GM18867 (cell line): ENCODE measurements at regions not wholly inside any gene's neighbourhood (a gene's known extent, or its start where the extent isn't known, plus 50 kb on each side); places are given as distances from the start of the nearest gene placed in this dataset.
"Not testable (repeated sequence)": the region's sequence is repeated elsewhere in the genome, so short reads cannot be mapped to it uniquely, and the experiment has no call there.

Source experiments
- ATAC-seq: cut with Tn5 transposase; IDR thresholded peaks from one replicate; pipeline ENCODE4 v1.9.1; 2021; ENCODE audit warnings: mild to moderate bottlenecking, moderate library complexity; ENCODE audit not compliant: unreplicated experiment

DNA sequence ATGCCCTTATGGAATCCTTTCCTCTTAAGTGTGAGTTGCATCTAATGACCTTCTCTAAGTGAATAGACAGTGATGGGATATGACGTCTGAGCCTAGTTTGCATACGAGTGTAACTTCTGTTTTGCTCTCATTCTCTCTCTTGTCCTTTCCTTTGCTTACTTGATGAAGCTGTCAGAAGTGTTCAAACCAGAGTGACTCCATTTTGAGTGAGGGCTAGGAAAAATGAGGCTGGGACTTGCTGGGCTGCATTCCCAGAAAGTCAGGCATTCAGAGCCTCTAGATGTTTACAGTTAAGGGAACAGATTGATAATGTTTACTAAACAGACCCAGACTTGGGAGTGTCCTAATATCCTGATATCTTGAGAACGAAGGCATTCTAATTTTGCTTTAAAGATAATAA lies 311.2 kb upstream of the SOX4 start:
- ATAC-seq: not testable (repeated sequence)

DNA sequence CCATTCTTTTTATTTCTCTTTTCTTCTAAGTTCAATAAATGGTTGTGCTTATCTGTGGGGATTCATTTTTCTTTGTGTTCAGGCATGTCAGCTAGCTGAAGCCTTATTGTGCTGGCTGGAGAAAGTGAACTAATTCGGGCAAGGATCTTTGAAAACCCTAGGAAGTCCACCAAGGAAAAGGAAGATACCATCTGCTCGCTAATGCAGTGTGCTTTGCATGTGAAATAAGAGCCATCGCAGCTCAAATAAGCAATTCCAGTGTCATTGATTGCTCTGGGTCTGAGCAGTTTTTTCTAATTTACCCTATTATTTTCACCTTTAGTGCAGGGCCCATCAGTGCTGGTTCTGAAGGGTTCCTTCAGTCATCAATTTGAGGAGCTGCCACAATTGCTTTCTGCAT lies 309.4 kb upstream of the SOX4 start:
- ATAC-seq: no peak

DNA sequence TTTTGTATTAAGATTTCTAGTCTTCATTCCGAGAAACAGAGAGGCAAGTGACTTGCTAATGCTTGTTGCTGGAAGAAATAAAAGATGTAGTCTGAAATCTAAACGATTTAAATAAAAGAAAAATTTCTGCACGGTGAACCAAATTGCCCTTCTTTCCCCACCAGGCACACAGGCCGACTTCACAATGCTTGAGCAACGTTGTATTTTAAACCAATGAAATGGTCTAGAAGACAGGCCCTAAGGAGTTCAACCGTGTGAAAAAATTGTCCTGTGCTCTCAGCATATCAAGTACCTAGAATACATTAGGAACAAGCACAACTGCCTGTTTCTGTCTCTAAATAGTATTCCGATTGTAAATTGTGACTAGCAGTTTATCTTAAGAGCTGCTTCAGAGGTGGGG lies 308.8 kb upstream of the SOX4 start:
- ATAC-seq: no peak

GRCh38 chr6:21294144-21294543 lies 299.4 kb upstream of the SOX4 start:
- no peak for ATAC-seq

DNA sequence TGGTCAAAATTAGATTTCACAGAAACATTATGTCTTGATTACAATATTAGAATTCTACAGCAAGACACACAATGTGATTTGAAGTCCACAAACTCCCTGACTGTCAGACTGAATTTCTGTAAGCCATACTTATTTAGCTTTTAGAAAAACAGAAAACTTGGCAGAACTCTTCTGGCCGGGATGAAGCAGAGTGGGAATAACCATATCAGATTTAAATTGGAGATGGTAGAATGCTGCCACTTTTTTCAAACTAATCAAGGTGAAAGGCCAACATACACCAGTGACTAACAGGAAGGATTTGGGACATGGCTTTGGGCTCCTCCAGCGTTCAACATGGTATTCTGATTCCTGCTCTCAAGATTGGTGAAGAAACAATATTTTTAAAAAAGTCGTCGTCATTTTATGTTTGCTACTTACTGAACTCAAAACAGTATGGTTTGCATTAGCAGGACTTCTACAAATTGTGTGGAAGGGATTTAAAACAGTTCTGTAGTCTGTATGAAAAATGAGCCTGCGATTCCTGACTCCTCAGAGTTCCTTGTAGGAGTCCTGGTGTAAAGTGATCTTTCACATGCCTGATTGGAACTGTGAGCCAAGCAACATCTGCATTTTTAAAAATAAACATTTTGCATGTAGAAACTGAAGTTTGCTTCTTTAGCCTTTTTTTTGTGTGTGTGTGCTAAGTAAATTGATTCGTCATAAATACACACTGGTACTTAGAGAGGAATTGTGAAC lies 297.9 kb upstream of the SOX4 start:
- no peak for ATAC-seq

DNA sequence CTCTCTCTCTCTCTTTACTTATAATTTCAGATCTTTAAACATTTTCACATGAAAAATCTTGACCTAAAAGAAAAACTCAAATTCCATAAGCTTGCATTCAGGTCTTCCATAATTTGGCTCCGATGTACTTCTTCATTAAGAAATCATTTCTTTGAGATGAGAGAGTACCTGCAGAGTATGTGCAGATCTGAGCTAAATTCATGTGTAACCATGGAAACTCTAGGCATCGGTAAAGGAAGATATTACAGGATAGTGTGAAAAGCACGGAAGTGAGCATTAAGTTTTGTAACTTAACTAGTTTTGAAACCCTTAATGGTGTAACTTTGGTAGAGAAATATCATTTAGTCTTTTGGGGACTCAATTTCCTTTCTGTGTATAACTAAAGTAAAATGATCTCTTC lies 295.9 kb upstream of the SOX4 start:
- no peak for ATAC-seq

DNA sequence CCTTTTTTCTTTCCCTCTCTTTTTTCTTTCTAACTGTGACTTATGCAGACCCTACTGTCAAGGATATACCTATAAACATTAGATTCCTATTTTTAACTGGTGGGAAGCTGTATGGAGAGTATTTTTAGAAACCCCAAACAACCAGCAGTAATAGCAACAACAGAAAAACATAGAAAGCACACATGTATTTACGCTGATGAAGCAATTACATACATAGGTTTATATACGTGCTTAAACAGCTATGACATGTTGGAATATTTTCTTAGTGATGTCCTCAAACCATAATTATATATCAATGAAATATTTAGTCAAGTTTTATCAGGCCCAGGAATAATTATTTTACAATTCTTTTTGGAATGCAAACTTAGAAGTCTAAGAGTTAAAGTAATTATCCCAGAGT lies 294.3 kb upstream of the SOX4 start:
- ATAC-seq: no peak

GRCh38 chr6:21300439-21300838 lies 293.1 kb upstream of the SOX4 start:
- ATAC-seq: no peak

- no peak for ATAC-seq
Observed at GRCh38 chr6:21305893-21306332, 287.6 kb upstream of the SOX4 start.

DNA sequence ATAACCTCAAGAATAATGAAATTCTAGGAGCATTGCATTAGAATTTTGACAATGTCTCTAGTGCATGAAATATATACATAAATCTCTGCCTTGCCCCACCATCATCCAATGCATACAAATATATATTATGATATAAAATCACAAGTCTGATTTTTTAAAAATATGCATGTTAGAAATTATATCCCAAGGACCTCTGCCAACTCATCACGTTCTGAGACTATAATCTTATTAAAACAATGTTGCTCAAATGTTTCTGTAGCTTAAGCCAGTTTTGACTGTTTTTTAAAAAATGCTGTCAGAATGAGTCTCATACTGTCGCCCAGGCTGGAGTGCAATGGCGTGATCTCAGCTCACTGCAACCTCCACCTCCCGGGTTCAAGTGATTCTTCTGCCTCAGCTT lies 287.0 kb upstream of the SOX4 start:
- no peak for ATAC-seq

DNA sequence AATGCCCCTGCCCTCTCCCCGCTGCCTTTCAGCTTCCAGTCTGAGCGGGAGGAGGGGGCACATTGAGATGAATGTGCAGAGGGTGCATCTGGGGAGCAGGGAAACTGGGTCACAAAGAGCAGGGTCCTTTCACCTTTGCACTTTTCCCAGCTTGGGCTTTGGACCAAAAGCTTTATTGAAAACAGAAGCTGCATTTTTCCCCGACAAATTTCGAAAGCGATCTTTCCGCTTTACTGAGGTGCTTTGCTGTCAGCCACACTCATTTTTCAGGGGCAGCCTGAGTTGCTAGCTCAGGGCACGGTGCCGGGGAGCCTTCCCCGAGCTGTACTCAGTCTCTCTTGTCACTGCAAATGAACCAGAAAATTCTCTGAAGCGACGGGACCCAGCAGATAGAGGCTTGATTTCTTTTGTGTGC lies 283.7 kb upstream of the SOX4 start:
- ATAC-seq: no peak

DNA sequence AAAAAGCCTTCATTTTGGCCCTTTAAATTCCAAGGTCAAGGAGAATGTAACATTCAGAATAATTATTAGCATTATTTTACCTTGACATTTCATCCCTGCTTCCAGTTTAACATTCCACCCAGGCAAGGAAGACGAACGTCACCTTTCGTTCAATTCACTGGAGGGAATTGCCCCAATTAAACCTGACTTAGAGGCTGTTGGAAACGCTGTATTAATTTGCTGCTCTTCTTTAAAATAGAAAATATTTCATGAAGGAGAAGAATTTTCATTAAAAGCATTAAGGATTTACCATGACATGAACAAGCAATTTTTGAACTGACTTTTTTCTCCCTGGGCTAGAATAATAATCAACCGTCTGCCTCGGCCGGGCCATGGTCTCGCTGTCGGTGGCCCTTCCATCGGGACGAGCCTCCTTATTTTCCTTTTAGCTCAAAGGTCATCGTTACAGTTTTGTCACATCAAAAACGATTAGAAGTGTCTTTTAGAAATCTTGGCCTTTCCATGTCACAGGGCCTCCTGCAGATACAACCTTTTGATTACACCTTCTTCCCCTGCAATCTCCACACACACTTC lies 282.9 kb upstream of the SOX4 start:
- ATAC-seq: no peak

GRCh38 chr6:21312118-21312517 lies 281.4 kb upstream of the SOX4 start:
- ATAC-seq: no peak

DNA sequence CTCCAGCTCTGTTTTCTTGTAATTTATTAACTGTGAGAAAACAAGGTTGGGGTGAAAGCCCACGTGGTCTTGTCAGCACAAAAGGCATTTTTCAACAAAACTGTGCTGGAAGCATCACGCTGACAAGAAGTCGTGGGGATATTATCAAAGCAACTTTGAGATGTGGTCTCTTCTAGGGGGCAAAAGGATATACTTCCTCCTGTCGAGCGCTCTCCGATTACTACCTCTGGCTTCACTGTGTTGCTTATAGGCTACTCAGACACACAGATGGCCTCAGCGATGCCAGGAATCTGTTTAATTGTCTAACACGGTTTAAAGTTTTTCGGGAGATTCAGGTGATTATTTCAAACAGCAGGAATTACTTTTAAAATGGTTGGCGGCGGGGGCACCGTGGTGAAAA lies 275.9 kb upstream of the SOX4 start:
- no peak for ATAC-seq

- ATAC-seq: no peak
Observed at GRCh38 chr6:21321076-21321475, 272.5 kb upstream of the SOX4 start.

GRCh38 chr6:21321531-21321930 lies 272.0 kb upstream of the SOX4 start:
- ATAC-seq: no peak

DNA sequence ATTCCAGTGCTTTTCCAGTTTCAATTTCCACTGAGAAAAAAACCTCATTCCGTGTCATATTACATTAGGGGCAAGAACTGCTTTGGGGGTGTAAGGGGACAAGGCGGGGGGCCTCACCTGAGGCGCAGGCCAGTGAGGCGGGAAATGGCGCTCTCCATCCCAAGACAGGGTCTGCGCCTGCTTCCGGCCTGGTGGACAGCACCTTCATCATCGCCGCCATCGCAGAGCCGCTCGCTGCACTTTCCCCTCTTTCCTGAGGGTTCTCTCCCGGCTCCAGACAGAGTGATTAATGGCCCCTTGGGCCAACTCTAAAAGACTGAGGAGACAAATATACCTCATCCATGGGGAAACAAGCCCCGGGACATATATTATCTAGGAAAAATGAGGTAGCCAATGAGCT lies 270.0 kb upstream of the SOX4 start:
- ATAC-seq: no peak

DNA sequence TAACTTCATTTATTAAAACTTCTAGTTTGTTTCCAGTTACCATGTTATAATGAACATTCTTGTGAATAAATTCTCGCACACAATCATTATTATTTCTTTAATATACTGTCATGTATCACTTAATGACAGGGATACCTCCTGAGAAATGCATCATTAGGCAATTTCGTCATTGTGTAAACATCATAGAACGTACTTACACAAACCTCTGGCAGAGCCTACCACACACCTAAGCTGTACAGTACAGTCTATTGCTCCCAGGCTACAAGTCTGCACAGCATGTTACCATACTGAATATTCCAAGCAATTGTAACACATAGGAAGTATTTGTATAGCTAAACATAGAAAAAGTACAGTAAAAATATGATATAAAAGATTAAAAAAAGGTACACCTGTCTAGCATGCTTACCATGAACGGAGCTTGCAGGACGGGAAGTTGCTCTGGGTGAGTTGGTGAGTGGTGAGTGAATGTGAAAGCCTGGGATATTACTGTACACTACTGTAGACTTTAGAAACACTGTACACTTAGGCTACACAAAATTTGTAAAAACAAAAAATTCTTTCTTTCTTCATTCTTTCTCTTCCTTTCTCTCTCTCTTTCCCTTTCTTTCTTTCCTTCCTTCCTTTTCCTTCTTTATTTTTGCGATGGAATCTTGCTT lies 268.2 kb upstream of the SOX4 start:
- ATAC-seq: no peak

- no peak for ATAC-seq
Observed at GRCh38 chr6:21327326-21328112, 266.0 kb upstream of the SOX4 start.

GRCh38 chr6:21331235-21331634 lies 262.3 kb upstream of the SOX4 start:
- ATAC-seq: no peak

- ATAC-seq: no peak
Observed at GRCh38 chr6:21332077-21332476, 261.5 kb upstream of the SOX4 start.

DNA sequence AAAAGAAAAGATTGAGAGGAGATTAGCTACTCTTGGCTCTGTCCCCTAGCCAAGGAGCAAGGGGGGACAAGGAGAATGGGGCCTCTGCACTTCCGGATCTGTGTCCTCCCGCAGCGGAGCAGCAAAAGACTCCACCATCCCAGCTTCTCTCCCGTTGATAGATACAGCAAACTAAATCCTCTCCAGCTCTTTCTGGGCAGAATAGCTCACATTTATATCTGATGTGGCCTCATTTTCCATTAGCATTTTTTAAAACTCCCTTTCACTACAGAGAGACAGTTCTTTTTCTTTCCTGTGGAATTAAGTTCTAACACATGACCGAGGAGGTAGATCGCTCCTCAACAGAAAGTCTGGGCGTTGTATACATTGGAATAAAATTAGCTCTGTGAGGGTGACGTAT lies 260.9 kb upstream of the SOX4 start:
- no peak for ATAC-seq
